GM18502 (cell line): ENCODE measurements at regions not wholly inside any gene's neighbourhood (a gene's known extent, or its start where the extent isn't known, plus 50 kb on each side); places are given as distances from the start of the nearest gene placed in this dataset.

Source experiments
- ATAC-seq: cut with Tn5 transposase; IDR thresholded peaks from one replicate; pipeline ENCODE4 v1.9.1; 2021; ENCODE audit warnings: mild to moderate bottlenecking; ENCODE audit not compliant: unreplicated experiment, poor library complexity

DNA sequence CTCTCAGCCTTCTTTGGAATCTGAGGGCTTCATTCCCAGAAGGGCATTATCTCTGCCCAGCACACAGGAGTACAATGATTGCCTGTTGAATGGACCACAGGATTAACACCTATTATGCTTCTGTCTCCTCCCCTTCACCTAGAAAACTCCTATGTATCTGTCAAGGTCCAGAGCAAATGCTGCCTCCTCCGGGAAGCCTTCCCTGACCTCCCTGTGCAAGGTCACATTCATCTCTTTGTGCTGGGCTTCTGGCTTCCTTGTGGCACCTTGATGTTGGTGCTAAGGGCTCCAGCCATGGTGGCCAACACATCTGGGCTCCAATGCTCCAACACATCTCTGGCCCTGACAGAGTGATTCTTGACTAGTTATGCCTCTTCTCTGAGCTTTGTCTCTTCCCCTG is 49.9 kb upstream of the ATP2B2 start:
- no peak for ATAC-seq

DNA sequence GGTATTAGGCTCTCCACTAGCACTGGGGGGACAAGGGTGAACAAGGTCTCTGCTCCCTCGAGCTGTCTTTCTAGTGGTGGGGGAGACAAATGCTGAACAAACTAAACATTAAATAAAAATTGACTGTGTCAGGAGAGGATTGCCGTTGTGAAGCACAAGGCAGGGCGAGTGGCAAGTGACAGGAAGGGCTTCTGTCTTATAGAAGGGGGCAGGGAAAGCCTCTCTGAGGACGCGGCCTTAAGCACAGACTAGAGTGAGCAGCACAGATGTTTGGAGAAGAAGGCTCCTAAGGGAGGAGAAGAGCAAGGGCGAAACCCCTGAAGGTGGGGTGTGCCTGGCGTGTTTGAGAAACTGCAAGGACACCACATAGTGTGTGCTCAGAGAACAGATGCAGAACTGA is 50.9 kb upstream of the ATP2B2 start:
- ATAC-seq = no peak

GRCh38 chr3:10557250-10557649 is 51.9 kb upstream of the ATP2B2 start:
- ATAC-seq = no peak

- ATAC-seq = no peak
These were observed 52.5 kb upstream of the ATP2B2 start for GRCh38 chr3:10557781-10558373.

GRCh38 chr3:10558736-10559135 is 53.4 kb upstream of the ATP2B2 start:
- ATAC-seq = no peak

DNA sequence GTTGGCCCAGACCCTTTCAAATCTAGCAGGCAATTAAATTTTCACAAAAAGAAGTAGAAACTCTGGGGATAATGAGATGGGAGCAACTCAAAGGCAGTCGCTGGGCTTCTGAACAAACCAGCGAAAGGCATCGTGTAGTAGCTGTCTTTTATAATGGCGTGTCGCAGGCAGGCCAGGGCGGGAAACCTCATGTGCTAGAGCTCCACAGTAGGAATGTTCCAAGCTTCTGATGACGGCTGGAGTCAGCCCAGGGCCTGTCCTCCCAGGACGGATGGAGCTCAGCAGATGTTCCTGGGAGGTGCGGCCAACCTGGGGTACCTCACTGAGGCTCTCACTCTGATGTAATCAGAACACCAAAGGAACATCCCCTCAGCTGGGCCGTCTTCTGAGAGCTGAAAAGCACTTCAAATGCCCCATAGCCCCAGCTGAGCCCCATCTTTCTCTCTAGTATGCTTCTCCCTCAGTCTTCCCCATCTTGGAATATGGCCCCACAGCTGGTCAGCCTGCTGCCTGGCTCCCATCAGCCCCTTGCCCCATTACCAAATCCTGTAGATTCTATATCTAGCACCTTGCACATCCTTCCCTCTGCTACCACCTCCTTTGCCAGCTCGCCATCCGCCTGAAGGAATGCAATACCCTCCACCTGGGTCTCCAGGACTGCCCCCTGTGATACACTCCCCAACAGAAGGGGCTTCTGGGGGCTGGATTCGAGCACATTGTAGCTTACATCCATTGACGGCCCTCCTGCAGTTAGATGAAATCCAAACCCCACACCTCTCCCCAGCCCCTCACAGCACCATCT is 54.9 kb upstream of the ATP2B2 start:
- no peak for ATAC-seq

- no peak for ATAC-seq
These were observed 56.0 kb upstream of the ATP2B2 start for GRCh38 chr3:10561162-10561945.

- ATAC-seq = no peak
These were observed 56.7 kb upstream of the ATP2B2 start for GRCh38 chr3:10561946-10562560.

DNA sequence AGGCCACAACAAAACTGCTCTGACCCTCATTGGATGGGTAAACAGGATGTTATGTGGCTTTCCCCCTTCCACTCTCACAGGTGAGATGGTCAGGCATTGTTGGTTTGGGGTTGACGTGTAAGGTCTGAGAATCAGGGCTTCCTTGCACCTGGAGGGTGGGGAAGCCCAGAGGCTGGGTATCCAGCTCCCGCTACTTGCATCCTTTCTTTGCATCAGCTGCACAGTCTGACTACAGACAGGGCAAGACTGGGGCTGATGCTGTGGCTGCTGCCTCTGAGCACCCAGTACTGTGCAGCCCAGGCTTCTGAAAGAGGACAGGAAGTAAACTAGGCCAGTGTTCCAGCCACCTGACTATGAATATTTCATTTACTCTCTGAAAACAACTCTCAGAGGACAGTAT is 58.0 kb upstream of the ATP2B2 start:
- ATAC-seq = no peak

DNA sequence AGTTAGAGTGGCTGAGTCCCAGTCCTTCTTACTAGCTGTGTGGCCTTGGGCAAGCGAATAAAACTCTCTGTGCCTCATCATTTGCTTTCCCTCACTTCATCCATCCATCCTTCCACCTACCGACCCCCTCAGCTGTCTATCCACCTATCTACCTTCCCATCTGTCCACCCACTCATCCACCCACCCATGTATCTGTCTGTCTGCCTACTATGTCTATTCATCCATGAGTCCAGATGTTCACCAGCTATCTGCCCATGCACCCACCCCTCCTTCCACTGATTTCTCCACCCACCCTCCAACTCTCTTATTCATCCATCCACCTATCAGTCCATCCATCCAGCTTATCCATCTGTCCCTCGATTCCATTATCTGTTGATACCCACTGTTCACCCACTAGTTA is 60.4 kb upstream of the ATP2B2 start:
- no peak for ATAC-seq

DNA sequence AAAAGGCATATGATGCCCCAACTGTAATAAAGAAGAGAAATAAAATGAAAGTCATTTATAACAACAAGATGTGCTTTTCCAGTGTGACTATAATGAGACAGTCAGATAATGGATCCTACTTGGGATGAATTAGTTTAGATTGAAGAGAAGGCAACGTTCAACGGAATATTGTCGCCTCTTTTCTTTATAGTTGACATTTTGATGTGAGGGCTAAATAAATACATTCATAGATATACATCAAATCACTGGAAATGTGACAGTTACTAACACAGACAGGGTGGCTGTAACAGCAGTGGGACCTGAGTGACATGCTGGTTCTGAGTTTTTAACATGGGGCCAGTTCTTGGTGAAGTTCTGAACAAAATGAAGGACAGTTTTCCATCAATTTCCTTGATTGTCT is 61.1 kb upstream of the ATP2B2 start:
- no peak for ATAC-seq

GRCh38 chr3:10568549-10568948 is 63.2 kb upstream of the ATP2B2 start:
- no peak for ATAC-seq

DNA sequence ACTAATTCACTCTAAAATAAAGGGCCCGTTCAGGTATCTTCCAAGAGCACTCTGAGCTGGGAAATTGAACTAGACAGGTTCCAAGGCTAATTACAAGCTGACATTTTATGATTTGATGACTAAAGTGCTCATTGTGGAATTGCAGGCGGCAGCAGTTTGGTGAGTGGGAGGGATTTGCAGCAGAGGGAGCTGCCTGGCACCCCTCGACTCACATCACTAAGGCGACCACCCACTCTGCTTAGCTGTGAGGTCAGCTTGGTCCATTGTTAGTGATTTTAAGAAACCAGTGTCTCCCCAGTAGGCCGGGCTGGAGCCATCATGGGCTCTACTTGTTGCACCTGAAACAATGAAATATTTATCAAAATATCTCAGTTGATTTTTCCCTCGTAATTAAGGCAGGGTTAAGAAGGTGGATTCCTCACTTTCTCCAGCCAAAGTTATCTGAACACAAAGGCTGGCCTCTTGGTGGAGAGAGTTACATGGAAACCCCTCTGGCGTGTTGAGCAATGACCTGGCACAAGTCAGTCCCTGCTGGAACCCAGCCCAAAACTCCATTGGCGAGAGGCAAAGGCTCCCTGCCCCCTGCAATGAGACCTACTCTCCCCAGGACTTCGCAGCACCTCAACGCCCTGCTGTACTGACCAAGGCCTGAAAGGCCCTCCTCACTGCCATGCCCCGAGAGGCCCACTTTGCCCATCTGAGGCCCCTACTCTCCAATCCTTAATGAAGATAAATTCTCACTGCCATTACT is 65.0 kb upstream of the ATP2B2 start:
- no peak for ATAC-seq

- ATAC-seq = no peak
These were observed 68.8 kb upstream of the ATP2B2 start for GRCh38 chr3:10574101-10574620.

- no peak for ATAC-seq
These were observed 70.3 kb upstream of the ATP2B2 start for GRCh38 chr3:10575601-10576160.

- ATAC-seq = no peak
These were observed 72.1 kb upstream of the ATP2B2 start for GRCh38 chr3:10577486-10577885.

DNA sequence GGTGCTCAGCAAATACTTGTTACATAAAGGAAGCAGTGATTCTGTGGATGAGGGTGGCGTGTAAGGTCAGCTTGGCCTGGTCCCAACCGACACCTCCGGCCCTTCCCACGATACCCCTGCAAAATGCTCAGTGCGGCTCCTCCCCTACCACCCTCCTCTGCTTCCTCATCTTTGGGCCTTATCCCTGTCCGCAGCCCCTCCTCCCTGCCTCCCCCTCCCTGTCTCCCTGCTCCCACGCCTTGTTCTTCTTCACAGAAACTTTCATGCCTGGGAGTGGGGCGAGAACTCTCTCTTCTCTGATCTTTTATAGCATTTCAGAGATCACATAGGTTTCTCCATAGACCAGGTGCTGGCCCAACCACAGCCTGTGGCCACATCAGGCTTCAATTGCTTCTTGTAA is 75.0 kb upstream of the ATP2B2 start:
- no peak for ATAC-seq

DNA sequence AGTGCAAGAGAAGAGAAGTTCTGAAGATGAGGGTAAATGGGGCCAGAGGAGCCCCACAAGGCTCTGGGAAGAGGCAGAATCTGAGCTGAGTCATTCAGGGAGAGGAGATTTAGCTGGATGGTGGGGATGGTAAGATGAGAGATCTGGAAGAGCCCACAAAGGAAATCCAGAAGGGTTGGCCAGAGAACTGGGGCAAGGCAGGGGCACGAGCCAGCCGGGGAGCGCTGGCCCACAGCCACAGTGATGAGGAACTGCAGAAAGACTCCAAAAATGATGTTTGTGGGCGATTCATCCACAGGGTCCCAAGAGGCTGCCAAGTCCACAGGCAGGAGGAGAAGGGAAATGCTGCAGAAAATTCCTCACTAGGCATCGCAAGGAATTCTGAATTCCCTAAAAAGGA is 75.9 kb upstream of the ATP2B2 start:
- no peak for ATAC-seq

- ATAC-seq = no peak
These were observed 76.3 kb upstream of the ATP2B2 start for GRCh38 chr3:10581716-10582115.

DNA sequence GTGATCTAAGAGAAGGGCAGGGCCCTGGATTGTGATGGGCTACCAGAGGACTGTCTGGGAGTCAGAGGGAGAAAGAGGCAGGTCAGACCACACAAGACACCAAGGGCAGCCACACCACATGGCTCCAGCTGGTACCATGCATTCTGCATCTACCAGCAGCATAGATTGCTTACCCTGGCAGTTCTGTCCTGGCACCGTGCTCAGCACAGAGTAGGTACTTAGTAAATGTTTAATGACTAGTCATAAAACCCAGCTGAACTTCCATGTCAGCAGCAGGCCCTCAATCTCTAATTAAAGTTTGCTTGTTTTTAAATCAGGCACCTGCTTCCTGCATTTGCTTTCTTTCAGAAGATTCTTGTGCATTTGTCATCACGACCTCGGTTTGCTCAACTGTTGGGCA is 77.3 kb upstream of the ATP2B2 start:
- no peak for ATAC-seq
